Fibroblast of lung (primary cell): ENCODE measurements at regions not wholly inside any gene's neighbourhood (a gene's known extent, or its start where the extent isn't known, plus 50 kb on each side); places are given as distances from the start of the nearest gene placed in this dataset.

Source experiments
- DNase-seq, 2 donors: peaks; one replicate each; pipeline versions ENCODE4 v3.0.0 to v3.0.0-alpha.2; 2010; ENCODE audit warnings: low read depth in 2 of 2
- H2AFZ ChIP-seq: 2 replicates; pipeline ENCODE4 v1.5.1; 2012; ENCODE audit warnings: low read length, control low read depth, inconsistent platforms
- H3K27ac ChIP-seq: 2 replicates; pipeline ENCODE4 v1.5.1; 2011; ENCODE audit warnings: low read length, control low read depth; ENCODE audit not compliant: insufficient read depth
- H3K27me3 ChIP-seq: 2 replicates; pipeline ENCODE4 v1.5.1; 2011; ENCODE audit warnings: mild to moderate bottlenecking, low read length; ENCODE audit not compliant: control insufficient read depth, insufficient read depth
- H3K36me3 ChIP-seq: 2 replicates; pipeline ENCODE4 v1.5.1; 2011; ENCODE audit warnings: low read length; ENCODE audit not compliant: control insufficient read depth, insufficient read depth
- H3K4me1 ChIP-seq: 2 replicates; pipeline ENCODE4 v1.5.1; 2011; ENCODE audit warnings: low read length; ENCODE audit not compliant: control insufficient read depth, insufficient read depth; ENCODE audit errors: extremely low read depth
- H3K4me2 ChIP-seq: 2 replicates; pipeline ENCODE4 v1.5.1; 2011; ENCODE audit warnings: low read length, control low read depth; ENCODE audit not compliant: insufficient read depth; ENCODE audit errors: extremely low read depth
- H3K4me3 ChIP-seq, 4 experiments: fragments of 200-600 bp in 1 of 4; sonication (generic) in 1 of 4; replicated peaks in 1 of 4; 2 replicates each; pipeline ENCODE4 v1.5.1; 2011 to 2016; ENCODE audit warnings: low read length in 4 of 4, low read depth in 3 of 4, mild to moderate bottlenecking in 3 of 4, control low read depth in 2 of 4, inconsistent platforms in 1 of 4, mixed read lengths in 1 of 4; ENCODE audit not compliant: insufficient read depth in 1 of 4; ENCODE audit errors: control extremely low read depth in 1 of 4
- H3K79me2 ChIP-seq: 2 replicates; pipeline ENCODE4 v1.5.1; 2012; ENCODE audit warnings: mild to moderate bottlenecking, low read length, inconsistent platforms; ENCODE audit not compliant: control insufficient read depth, insufficient read depth
- H3K9ac ChIP-seq: 2 replicates; pipeline ENCODE4 v1.5.1; 2011; ENCODE audit warnings: mild to moderate bottlenecking, low read length, control low read depth; ENCODE audit not compliant: insufficient read depth
- H3K9me3 ChIP-seq: 2 replicates; pipeline ENCODE4 v1.5.1; 2012; ENCODE audit warnings: low read depth, low read length; ENCODE audit not compliant: control insufficient read depth, insufficient read depth
- H4K20me1 ChIP-seq: 2 replicates; pipeline ENCODE4 v1.5.1; 2011; ENCODE audit warnings: low read length; ENCODE audit not compliant: control insufficient read depth, insufficient read depth; ENCODE audit errors: extremely low read depth
- EZH2 ChIP-seq: IDR thresholded peaks from 2 replicates; pipeline ENCODE4 v1.5.1; 2012; ENCODE audit warnings: low read length, control low read depth, mild to moderate bottlenecking; ENCODE audit errors: missing control alignments
- TF ChIP-seq, protein P1 (sequence below), 2 donors: IDR thresholded peaks in 1 of 2; conservative IDR thresholded peaks in 1 of 2; 1 replicate in 1 of 2; 2 replicates in 1 of 2; pipeline ENCODE4 v1.5.1; 2011 to 2012; ENCODE audit warnings: low read length in 2 of 2, control low read depth in 1 of 2, inconsistent platforms in 1 of 2, low read depth in 1 of 2, mild to moderate bottlenecking in 1 of 2

DNA sequence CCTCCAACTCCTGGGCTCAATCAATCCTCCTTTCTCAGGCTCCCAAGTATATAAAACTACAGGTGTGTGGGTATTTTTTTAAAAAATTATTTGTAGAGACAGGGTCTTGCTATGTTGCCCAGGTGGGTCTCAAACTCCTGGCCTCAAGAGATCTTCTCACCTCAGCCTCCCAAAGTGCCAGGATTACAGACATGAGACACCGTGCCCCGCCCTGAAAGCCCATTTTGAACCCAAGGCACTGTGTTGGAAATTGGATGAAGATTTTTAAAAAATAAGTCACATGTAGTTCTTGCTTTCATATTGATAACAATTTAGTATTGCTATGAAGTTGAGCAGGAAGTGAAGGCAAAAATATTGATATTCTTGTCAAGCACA, 472.5 kb upstream of the TNP1 start:
- peaks cover 8% of the 10 kb centered on the region for H3K4me1 ChIP-seq
- no peaks in the 10 kb centered on the region for H3K9me3 ChIP-seq
- no peaks in the 10 kb centered on the region for H3K27me3 ChIP-seq
- no peak overlapping the region for H3K27ac ChIP-seq
- H2AFZ ChIP-seq = no peak overlapping the region
- H3K9ac ChIP-seq = no peak overlapping the region
- no peaks in the 10 kb centered on the region for H4K20me1 ChIP-seq
- no peak for DNase-seq
- H3K36me3 ChIP-seq = no peaks in the 10 kb centered on the region
- no peak overlapping the region for H3K4me3 ChIP-seq
- no peaks in the 10 kb centered on the region for H3K79me2 ChIP-seq
- no peak overlapping the region for H3K4me2 ChIP-seq
- TF ChIP-seq, protein P1, sequence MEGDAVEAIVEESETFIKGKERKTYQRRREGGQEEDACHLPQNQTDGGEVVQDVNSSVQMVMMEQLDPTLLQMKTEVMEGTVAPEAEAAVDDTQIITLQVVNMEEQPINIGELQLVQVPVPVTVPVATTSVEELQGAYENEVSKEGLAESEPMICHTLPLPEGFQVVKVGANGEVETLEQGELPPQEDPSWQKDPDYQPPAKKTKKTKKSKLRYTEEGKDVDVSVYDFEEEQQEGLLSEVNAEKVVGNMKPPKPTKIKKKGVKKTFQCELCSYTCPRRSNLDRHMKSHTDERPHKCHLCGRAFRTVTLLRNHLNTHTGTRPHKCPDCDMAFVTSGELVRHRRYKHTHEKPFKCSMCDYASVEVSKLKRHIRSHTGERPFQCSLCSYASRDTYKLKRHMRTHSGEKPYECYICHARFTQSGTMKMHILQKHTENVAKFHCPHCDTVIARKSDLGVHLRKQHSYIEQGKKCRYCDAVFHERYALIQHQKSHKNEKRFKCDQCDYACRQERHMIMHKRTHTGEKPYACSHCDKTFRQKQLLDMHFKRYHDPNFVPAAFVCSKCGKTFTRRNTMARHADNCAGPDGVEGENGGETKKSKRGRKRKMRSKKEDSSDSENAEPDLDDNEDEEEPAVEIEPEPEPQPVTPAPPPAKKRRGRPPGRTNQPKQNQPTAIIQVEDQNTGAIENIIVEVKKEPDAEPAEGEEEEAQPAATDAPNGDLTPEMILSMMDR (conservative IDR thresholded peaks at IDR 0.05 in 1 of 2, IDR thresholded peaks at IDR 0.05 in 1 of 2; ENCODE audit: low read depth in 1 of 2, low read length in 2 of 2) = no peak
- no peak for TF ChIP-seq EZH2

DNA sequence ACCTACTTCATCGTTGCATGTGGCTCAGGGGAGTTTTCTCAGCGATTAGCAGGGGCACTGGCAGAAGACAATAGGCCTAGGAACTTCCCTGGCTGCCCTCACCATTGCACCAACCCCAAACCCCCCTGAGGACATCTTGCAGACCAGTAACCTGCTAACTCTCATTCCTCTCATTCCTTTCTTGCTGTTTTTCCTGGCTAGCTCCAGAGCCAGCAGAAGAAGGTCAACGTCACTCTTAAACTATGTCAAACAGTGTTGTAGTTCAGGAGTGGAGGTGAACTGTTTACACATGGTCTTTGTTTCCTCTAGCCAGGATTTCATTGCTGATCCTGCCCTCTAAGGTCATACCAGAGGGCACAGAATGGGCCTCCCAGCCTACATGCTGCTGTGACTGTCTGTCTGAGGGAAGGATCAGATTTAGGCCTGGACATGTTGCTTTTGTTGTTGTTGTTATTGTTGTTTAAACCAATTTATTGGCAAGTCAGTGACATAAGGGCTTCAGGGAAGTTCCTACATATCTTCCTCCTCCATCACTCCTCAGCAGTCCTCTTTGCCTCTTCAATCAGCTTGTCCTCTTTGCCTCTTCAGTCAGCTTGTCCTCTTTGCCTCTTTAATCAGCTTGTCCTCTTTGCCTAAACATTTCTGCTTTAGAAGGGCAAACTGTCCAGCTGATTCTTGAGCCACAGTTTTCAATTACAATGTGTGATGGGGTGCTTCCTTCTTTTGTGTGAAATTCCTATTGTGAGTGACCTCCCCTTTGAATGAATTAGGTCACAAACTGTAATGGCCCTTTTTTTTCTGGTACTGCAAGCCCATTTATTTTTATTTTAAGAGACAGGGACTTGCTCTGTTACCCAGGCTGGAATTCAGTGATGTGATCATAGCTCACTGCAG, 471.9 kb upstream of the TNP1 start:
- H3K4me1 ChIP-seq = peaks cover 8% of the 10 kb centered on the region
- H2AFZ ChIP-seq = peak overlapping the region; percentile 21
- H3K9ac ChIP-seq = no peak overlapping the region
- no peak overlapping the region for H3K4me2 ChIP-seq
- TF ChIP-seq EZH2 = no peak
- TF ChIP-seq, protein P1 (conservative IDR thresholded peaks at IDR 0.05 in 1 of 2, IDR thresholded peaks at IDR 0.05 in 1 of 2; ENCODE audit: low read depth in 1 of 2, low read length in 2 of 2) = no peak
- H3K4me3 ChIP-seq = no peak overlapping the region
- no peaks in the 10 kb centered on the region for H3K9me3 ChIP-seq
- DNase-seq = peak in 1 of 2 donors; percentile 97
- H3K79me2 ChIP-seq = no peaks in the 10 kb centered on the region
- H4K20me1 ChIP-seq = no peaks in the 10 kb centered on the region
- H3K27ac ChIP-seq = peak overlapping the region; percentile 9
- H3K27me3 ChIP-seq = no peaks in the 10 kb centered on the region
- no peaks in the 10 kb centered on the region for H3K36me3 ChIP-seq

DNA sequence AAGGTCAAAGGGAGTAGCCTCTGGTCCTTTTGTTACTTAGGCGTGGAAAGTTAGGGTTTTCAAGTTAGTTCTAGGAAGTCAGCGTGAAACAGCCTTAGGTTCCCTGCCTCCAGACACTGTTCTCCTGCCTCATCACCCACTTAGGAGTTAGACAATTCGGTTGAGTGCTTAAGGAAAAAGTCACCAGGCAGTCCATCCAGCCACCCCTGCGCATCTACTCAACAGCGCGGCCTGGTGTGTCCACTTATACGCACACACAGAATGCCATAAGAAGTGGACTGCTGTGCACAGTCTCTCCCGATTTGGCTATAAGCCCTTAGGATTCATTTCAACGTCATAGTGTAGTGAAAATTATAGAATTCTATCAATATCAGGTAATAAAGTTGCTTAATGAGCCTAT, 470.8 kb upstream of the TNP1 start:
- no peak overlapping the region for H3K4me3 ChIP-seq
- peaks cover 8% of the 10 kb centered on the region for H3K4me1 ChIP-seq
- H3K4me2 ChIP-seq = no peak overlapping the region
- no peak overlapping the region for H2AFZ ChIP-seq
- no peak for TF ChIP-seq EZH2
- TF ChIP-seq, protein P1 (conservative IDR thresholded peaks at IDR 0.05 in 1 of 2, IDR thresholded peaks at IDR 0.05 in 1 of 2; ENCODE audit: low read depth in 1 of 2, low read length in 2 of 2) = no peak
- H3K27ac ChIP-seq = no peak overlapping the region
- no peaks in the 10 kb centered on the region for H3K27me3 ChIP-seq
- DNase-seq = no peak
- H3K9me3 ChIP-seq = no peaks in the 10 kb centered on the region
- no peaks in the 10 kb centered on the region for H3K36me3 ChIP-seq
- no peaks in the 10 kb centered on the region for H3K79me2 ChIP-seq
- H4K20me1 ChIP-seq = no peaks in the 10 kb centered on the region
- no peak overlapping the region for H3K9ac ChIP-seq
